NCI-H2227 (cell line): ENCODE measurements at regions not wholly inside any gene's neighbourhood (a gene's known extent, or its start where the extent isn't known, plus 50 kb on each side); places are given as distances from the start of the nearest gene placed in this dataset.

ENCODE experiments used
- DNase-seq: peaks from one replicate; lab custom pipeline; 2025; ENCODE audit not compliant: unreplicated experiment; lab: John Stamatoyannopoulos, UW

GRCh38 chr2:67689651-67690050 lies 292.5 kb downstream of the ETAA1 start:
- no peak for DNase-seq

GRCh38 chr2:67694445-67694844 lies 297.3 kb downstream of the ETAA1 start:
- peak; percentile 54 for DNase-seq

- DNase-seq, result no peak
Observed at GRCh38 chr2:67701011-67701410, 303.9 kb downstream of the ETAA1 start.

GRCh38 chr2:67702284-67702683 lies 305.2 kb downstream of the ETAA1 start:
- no peak for DNase-seq

- no peak for DNase-seq
Observed at GRCh38 chr2:67702937-67703336, 305.8 kb downstream of the ETAA1 start.

GRCh38 chr2:67706082-67706481 lies 308.9 kb downstream of the ETAA1 start:
- DNase-seq, result no peak

GRCh38 chr2:67707896-67708295 lies 310.8 kb downstream of the ETAA1 start:
- DNase-seq, result no peak

- DNase-seq, result no peak
Observed at GRCh38 chr2:67709835-67710234, 312.7 kb downstream of the ETAA1 start.

- no peak for DNase-seq
Observed at GRCh38 chr2:67712484-67712883, 315.4 kb downstream of the ETAA1 start.

- DNase-seq, result no peak
Observed at GRCh38 chr2:67713376-67713775, 316.2 kb downstream of the ETAA1 start.

- no peak for DNase-seq
Observed at GRCh38 chr2:67716895-67717396, 319.8 kb downstream of the ETAA1 start.

- no peak for DNase-seq
Observed at GRCh38 chr2:67717692-67718091, 320.6 kb downstream of the ETAA1 start.

- no peak for DNase-seq
Observed at GRCh38 chr2:67719351-67719750, 322.2 kb downstream of the ETAA1 start.

GRCh38 chr2:67721516-67721915 lies 324.4 kb downstream of the ETAA1 start:
- DNase-seq, result no peak

GRCh38 chr2:67724261-67724660 lies 327.1 kb downstream of the ETAA1 start:
- no peak for DNase-seq

GRCh38 chr2:67725731-67726130 lies 328.6 kb downstream of the ETAA1 start:
- DNase-seq, result no peak

GRCh38 chr2:67726416-67726815 lies 329.3 kb downstream of the ETAA1 start:
- peak; percentile 39 for DNase-seq

- no peak for DNase-seq
Observed at GRCh38 chr2:67727131-67727530, 330.0 kb downstream of the ETAA1 start.

- no peak for DNase-seq
Observed at GRCh38 chr2:67727623-67728022, 330.5 kb downstream of the ETAA1 start.

- DNase-seq, result no peak
Observed at GRCh38 chr2:67729474-67729873, 332.3 kb downstream of the ETAA1 start.

- DNase-seq, result peak; percentile 22
Observed at GRCh38 chr2:67733517-67733916, 329.3 kb downstream of the C1D start.

- DNase-seq, result no peak
Observed at GRCh38 chr2:67752199-67752598, 310.6 kb downstream of the C1D start.

GRCh38 chr2:67752969-67753368 lies 309.8 kb downstream of the C1D start:
- no peak for DNase-seq
